ENCODE measurements at regions not wholly inside any gene's neighbourhood (a gene's known extent, or its start where the extent isn't known, plus 50 kb on each side); places are given as distances from the start of the nearest gene placed in this dataset.

GRCh38 chr5:68891718-68892117 is 202.1 kb upstream of the SLC30A5 start:
- Histone ChIP-seq H3K27ac (ENCODE audit: low read depth, low read length) (no peak overlapping the region), H3K27me3 (ENCODE audit: control insufficient read depth, insufficient read depth, low read length, poor library complexity, severe bottlenecking) (no peaks in the 10 kb centered on the region), H3K36me3 (ENCODE audit: control insufficient read depth, insufficient read depth, low read length) (no peaks in the 10 kb centered on the region), H3K4me1 (ENCODE audit: control insufficient read depth, insufficient read depth, low read length) (no peaks in the 10 kb centered on the region), H3K9ac (ENCODE audit: extremely low read depth, low read length, poor library complexity, severe bottlenecking) (no peak overlapping the region), H3K9me3 (ENCODE audit: control insufficient read depth, low read length) (no peaks in the 10 kb centered on the region), H3K4me3 (ENCODE audit: low read length) (no peak overlapping the region)
- Mint-ChIP-seq H3K4me3 (no peak overlapping the region), H3K9me3 (no peaks in the 10 kb centered on the region), H3K27me3 (ENCODE audit: insufficient read depth) (no peaks in the 10 kb centered on the region), H3K4me1 (no peaks in the 10 kb centered on the region), H3K36me3 (ENCODE audit: low read depth) (no peaks in the 10 kb centered on the region), H3K27ac (no peak overlapping the region)
- DNase-seq = no peak
- TF ChIP-seq, protein P1, sequence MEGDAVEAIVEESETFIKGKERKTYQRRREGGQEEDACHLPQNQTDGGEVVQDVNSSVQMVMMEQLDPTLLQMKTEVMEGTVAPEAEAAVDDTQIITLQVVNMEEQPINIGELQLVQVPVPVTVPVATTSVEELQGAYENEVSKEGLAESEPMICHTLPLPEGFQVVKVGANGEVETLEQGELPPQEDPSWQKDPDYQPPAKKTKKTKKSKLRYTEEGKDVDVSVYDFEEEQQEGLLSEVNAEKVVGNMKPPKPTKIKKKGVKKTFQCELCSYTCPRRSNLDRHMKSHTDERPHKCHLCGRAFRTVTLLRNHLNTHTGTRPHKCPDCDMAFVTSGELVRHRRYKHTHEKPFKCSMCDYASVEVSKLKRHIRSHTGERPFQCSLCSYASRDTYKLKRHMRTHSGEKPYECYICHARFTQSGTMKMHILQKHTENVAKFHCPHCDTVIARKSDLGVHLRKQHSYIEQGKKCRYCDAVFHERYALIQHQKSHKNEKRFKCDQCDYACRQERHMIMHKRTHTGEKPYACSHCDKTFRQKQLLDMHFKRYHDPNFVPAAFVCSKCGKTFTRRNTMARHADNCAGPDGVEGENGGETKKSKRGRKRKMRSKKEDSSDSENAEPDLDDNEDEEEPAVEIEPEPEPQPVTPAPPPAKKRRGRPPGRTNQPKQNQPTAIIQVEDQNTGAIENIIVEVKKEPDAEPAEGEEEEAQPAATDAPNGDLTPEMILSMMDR (conservative IDR thresholded peaks at IDR 0.05) = no peak
- WGBS, 2 experiments (ENCODE audit: insufficient coverage in 1 of 2, insufficient read length in 1 of 2) = 78% methylated on average over 2 of the region's 2 CpGs; no CpG with 5 or more reads in 1 of the 2 experiments

DNA sequence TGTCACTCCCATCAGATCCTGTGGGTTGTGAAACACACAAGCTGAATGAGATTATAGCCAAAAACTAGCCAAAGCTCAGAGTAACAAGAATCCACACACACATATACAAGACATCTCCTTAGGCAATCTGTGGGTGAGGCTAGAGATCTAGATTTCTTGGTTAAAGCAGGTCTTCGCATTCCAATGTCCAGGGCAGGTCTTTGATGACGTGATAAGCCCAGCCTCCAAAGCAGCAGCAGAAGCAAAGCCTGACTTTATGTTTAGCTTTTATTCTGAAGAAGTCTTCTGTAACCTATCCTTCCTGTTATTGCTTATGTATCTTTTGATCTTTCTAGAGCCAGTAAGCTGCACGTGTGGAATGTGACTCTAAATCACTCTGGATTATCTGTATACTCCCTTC is 199.1 kb upstream of the SLC30A5 start:
- 80 to 100% methylated on average over 1 to 3 of the region's 3 CpGs for WGBS, 2 experiments (ENCODE audit: insufficient coverage in 1 of 2, insufficient read length in 1 of 2)
- no peak overlapping the region for H3K4me3 Mint-ChIP-seq
- no peak overlapping the region for H3K4me3 ChIP-seq (ENCODE audit: low read length)
- H3K4me1 ChIP-seq (ENCODE audit: control insufficient read depth, insufficient read depth, low read length) = no peaks in the 10 kb centered on the region
- H3K36me3 ChIP-seq (ENCODE audit: control insufficient read depth, insufficient read depth, low read length) = no peaks in the 10 kb centered on the region
- H3K27ac ChIP-seq (ENCODE audit: low read depth, low read length) = no peak overlapping the region
- DNase-seq = no peak
- H3K9me3 Mint-ChIP-seq = no peaks in the 10 kb centered on the region
- H3K4me1 Mint-ChIP-seq = peaks cover 1% of the 10 kb centered on the region
- no peak overlapping the region for H3K9ac ChIP-seq (ENCODE audit: extremely low read depth, low read length, poor library complexity, severe bottlenecking)
- TF ChIP-seq, protein P1 (conservative IDR thresholded peaks at IDR 0.05) = no peak
- H3K27ac Mint-ChIP-seq = no peak overlapping the region
- no peaks in the 10 kb centered on the region for H3K36me3 Mint-ChIP-seq (ENCODE audit: low read depth)
- H3K27me3 Mint-ChIP-seq (ENCODE audit: insufficient read depth) = no peaks in the 10 kb centered on the region
- no peaks in the 10 kb centered on the region for H3K27me3 ChIP-seq (ENCODE audit: control insufficient read depth, insufficient read depth, low read length, poor library complexity, severe bottlenecking)
- no peaks in the 10 kb centered on the region for H3K9me3 ChIP-seq (ENCODE audit: control insufficient read depth, low read length)

GRCh38 chr5:68898951-68899471 is 194.8 kb upstream of the SLC30A5 start:
- H3K4me1 Mint-ChIP-seq = peaks cover 6% of the 10 kb centered on the region

More at GRCh38 chr5:68898951-68899471, 194.8 kb upstream of the SLC30A5 start:
- no peaks in the 10 kb centered on the region for H3K4me1 ChIP-seq (ENCODE audit: control insufficient read depth, insufficient read depth, low read length)
- Mint-ChIP-seq H3K27me3 (ENCODE audit: insufficient read depth) (no peaks in the 10 kb centered on the region), H3K27ac (no peak overlapping the region), H3K9me3 (no peaks in the 10 kb centered on the region), H3K4me3 (no peak overlapping the region), H3K36me3 (ENCODE audit: low read depth) (no peaks in the 10 kb centered on the region)
- WGBS, 2 experiments (ENCODE audit: insufficient coverage in 1 of 2, insufficient read length in 1 of 2) = 63 to 68% methylated on average over 4 of the region's 4 CpGs
- no peaks in the 10 kb centered on the region for H3K27me3 ChIP-seq (ENCODE audit: control insufficient read depth, insufficient read depth, low read length, poor library complexity, severe bottlenecking)
- no peaks in the 10 kb centered on the region for H3K36me3 ChIP-seq (ENCODE audit: control insufficient read depth, insufficient read depth, low read length)
- DNase-seq = peak; percentile 62
- TF ChIP-seq, protein P1 (conservative IDR thresholded peaks at IDR 0.05) = no peak
- H3K4me3 ChIP-seq (ENCODE audit: low read length) = no peak overlapping the region
- H3K9ac ChIP-seq (ENCODE audit: extremely low read depth, low read length, poor library complexity, severe bottlenecking) = no peak overlapping the region
- no peak overlapping the region for H3K27ac ChIP-seq (ENCODE audit: low read depth, low read length)
- H3K9me3 ChIP-seq (ENCODE audit: control insufficient read depth, low read length) = no peaks in the 10 kb centered on the region
